PC-3 (cell line): ENCODE measurements at regions not wholly inside any gene's neighbourhood (a gene's known extent, or its start where the extent isn't known, plus 50 kb on each side); places are given as distances from the start of the nearest gene placed in this dataset.

Source experiments
- ATAC-seq: fragments of 200-7000 bp; cut with Tn5 transposase; 2 replicates; pipeline ENCODE4 v1.9.1; 2020; ENCODE audit warnings: mild to moderate bottlenecking, moderate library complexity
- BruUV-seq: library from RNA; stranded (reverse); fragments of 400-500 nt; replicated peaks from 2 replicates; lab custom pipeline; 2021; lab: Mats Ljungman, UMichigan
- CTCF ChIA-PET: fragments of 300-600 bp; sonication (Branson Sonifier 250); formaldehyde crosslinking; loops from one replicate; lab custom pipeline; 2022; ENCODE audit warnings: antibody characterized with exemption; lab: Charles Lee
- POLR2A ChIA-PET: fragments of 300-600 bp; sonication (Branson Sonifier 250); formaldehyde crosslinking; loops from one replicate; lab custom pipeline; 2022; ENCODE audit warnings: antibody characterized with exemption; ENCODE audit not compliant: unreplicated experiment; lab: Charles Lee
- DNase-seq: peaks from one replicate; pipeline ENCODE4 v3.0.0-alpha.2; 2015
- H2AFZ ChIP-seq: fragments of 300-600 bp; sonication (generic); 2 replicates; pipeline ENCODE4 v1.6.0; 2016; ENCODE audit warnings: antibody characterized with exemption, low read length
- H3F3A ChIP-seq: fragments of 300-600 bp; sonication (generic); one replicate; pipeline ENCODE4 v1.6.0; 2017; ENCODE audit warnings: antibody characterized with exemption, low read length, control low read depth, mild to moderate bottlenecking; ENCODE audit not compliant: unreplicated experiment
- H3K27ac ChIP-seq: fragments of 300-600 bp; sonication (generic); 2 replicates; pipeline ENCODE4 v1.5.1; 2016; ENCODE audit warnings: mild to moderate bottlenecking, low read length
- H3K27me3 ChIP-seq: fragments of 300-600 bp; sonication (generic); 2 replicates; pipeline ENCODE4 v1.6.1; 2016; ENCODE audit warnings: low read length, mixed read lengths
- H3K36me3 ChIP-seq: fragments of 300-600 bp; sonication (generic); 2 replicates; pipeline ENCODE4 v1.6.1; 2016; ENCODE audit warnings: low read depth, mixed run types, low read length, mixed read lengths
- H3K4me1 ChIP-seq: fragments of 300-600 bp; sonication (generic); 2 replicates; pipeline ENCODE4 v1.5.1; 2016; ENCODE audit warnings: low read length; ENCODE audit not compliant: insufficient read depth
- H3K4me2 ChIP-seq: fragments of 300-600 bp; sonication (generic); 2 replicates; pipeline ENCODE4 v1.6.0; 2016; ENCODE audit warnings: low read length
- H3K4me3 ChIP-seq: fragments of 300-600 bp; sonication (generic); 2 replicates; pipeline ENCODE4 v1.5.1; 2016; ENCODE audit warnings: mild to moderate bottlenecking, low read length, mixed read lengths
- H3K79me2 ChIP-seq: fragments of 300-600 bp; sonication (generic); 2 replicates; pipeline ENCODE4 v1.6.1; 2017; ENCODE audit warnings: low read length, mixed read lengths
- H3K9ac ChIP-seq: fragments of 300-600 bp; sonication (generic); 2 replicates; pipeline ENCODE4 v1.6.0; 2016; ENCODE audit warnings: mild to moderate bottlenecking, low read length
- H3K9me2 ChIP-seq: fragments of 300-600 bp; sonication (generic); replicated peaks from 2 replicates; pipeline ENCODE4 v1.6.1; 2016; ENCODE audit warnings: mixed run types, low read length, mixed read lengths
- H3K9me3 ChIP-seq: fragments of 300-600 bp; sonication (generic); 2 replicates; pipeline ENCODE4 v1.6.1; 2016; ENCODE audit warnings: low read length, mixed read lengths
- H4K20me1 ChIP-seq: fragments of 300-600 bp; sonication (generic); 2 replicates; pipeline ENCODE4 v1.6.1; 2016; ENCODE audit warnings: low read length, mixed read lengths
- EZH2 ChIP-seq: fragments of 300-600 bp; sonication (generic); IDR thresholded peaks from one replicate; pipeline ENCODE4 v1.6.1; 2017; ENCODE audit warnings: antibody characterized with exemption, mild to moderate bottlenecking, low read length; ENCODE audit not compliant: unreplicated experiment
- EZH2phosphoT487 ChIP-seq: fragments of 300-600 bp; sonication (generic); IDR thresholded peaks from 2 replicates; pipeline ENCODE4 v1.6.1; 2018; ENCODE audit warnings: mild to moderate bottlenecking, antibody characterized with exemption, low read length, borderline replicate concordance
- intact Hi-C: fragments of 100-400 bp; cut with micrococcal nuclease; formaldehyde crosslinking; loops from 2 replicates; pipeline ENCODE4 v1.9.0; 2023
- TF ChIP-seq, protein P1 (sequence below): fragments of 300-600 bp; sonication (generic); conservative IDR thresholded peaks from 2 replicates; pipeline ENCODE4 v1.5.1; 2017; ENCODE audit warnings: antibody characterized with exemption, low read depth, mild to moderate bottlenecking, low read length

DNA sequence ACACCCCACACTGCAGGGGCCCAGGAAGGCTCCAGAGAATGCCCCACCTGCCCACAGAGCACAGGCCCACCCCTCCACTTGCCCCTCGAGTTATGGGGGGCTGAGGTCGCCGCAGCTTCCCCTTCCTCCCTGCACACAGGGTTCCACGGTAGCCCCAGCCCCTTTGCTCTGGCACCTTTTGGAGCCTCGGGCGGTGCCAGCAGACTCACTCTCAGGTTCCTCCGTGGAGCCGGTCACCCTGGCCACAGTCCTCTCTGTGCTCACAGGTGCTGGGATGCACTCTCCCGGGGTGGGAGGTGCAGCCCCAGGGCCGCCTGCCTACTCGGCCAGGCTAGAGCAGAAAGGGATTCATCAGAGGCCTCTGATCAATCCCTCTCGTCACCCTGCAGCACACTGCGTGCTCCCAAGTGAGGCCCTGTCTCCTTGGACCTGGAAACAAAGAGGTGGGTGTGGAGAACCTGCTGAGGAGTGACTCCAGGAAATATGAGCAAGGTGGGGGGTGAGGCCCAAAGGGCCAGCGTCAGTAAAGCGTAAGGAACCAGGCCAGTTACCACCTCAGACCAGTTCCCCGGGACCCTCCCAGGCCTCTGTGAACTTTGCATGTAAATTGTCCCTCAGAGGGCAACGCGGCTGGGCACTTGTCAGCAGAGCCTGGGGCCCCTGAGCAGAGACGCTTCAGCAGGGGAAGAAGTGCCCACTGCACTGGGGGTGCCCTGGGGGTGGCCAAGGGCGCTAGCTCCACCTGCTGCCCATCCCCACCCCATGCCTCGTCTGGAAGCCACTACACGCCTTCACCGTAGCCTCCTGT lies 167.8 kb downstream of the OLFM1 start:
- CTCF ChIA-PET: no interaction called here

DNA sequence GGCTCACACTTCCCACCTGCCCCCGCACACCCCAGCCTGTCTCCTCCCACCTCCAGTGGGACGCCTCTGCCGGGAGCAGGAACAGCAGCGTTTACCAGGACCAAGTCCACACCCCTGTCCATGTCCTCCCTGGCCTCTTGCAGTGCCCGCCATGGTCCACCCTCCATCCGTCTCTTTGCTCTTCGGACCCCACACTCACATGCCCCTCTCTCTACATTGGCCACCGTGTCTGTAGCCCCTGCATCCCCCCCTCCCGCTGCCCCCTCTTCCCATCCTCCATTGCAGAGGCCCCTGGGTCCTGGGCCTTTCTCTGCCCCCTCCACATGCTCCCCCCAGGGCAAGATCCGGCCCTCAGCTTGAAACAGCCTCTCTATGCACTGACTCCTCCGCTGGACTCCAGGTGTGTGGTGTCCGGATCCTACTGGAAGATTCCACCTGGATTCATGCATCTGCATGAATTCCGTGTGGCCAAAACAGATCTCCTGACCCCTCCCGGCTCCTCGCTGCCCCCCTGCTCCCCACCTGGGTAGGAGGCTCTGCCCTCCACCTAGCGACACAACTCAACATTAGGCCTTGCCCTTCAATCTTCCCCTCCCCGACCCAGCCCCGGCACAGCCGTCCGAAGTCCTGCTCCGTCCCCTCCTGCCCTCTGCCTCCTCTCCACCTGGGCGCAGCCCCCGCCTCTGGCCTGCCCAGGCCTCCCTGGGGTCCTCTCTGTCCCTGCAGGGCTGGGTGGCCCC lies 168.5 kb downstream of the OLFM1 start:
- no peak for DNase-seq
- H3K4me2 ChIP-seq: no peak overlapping the region
- H4K20me1 ChIP-seq: no peaks in the 10 kb centered on the region
- H3K36me3 ChIP-seq: no peaks in the 10 kb centered on the region
- no peak overlapping the region for H3K9ac ChIP-seq
- no peak overlapping the region for H2AFZ ChIP-seq
- no peak for ATAC-seq
- H3K27me3 ChIP-seq: no peaks in the 10 kb centered on the region; the same call in 1 of the 2 replicates
- H3K4me1 ChIP-seq: no peaks in the 10 kb centered on the region
- H3F3A ChIP-seq: no peaks in the 10 kb centered on the region
- no peaks in the 10 kb centered on the region for H3K9me3 ChIP-seq
- BruUV-seq: no TSS peak
- CTCF ChIA-PET: no interaction called here
- H3K9me2 ChIP-seq: no peaks in the 10 kb centered on the region
- POLR2A ChIA-PET: no interaction called here
- H3K27ac ChIP-seq: no peak overlapping the region
- intact Hi-C loops: no loop called here
- H3K4me3 ChIP-seq: no peak overlapping the region
- TF ChIP-seq EZH2phosphoT487 (no peak), EZH2 (no peak)
- TF ChIP-seq, protein P1, sequence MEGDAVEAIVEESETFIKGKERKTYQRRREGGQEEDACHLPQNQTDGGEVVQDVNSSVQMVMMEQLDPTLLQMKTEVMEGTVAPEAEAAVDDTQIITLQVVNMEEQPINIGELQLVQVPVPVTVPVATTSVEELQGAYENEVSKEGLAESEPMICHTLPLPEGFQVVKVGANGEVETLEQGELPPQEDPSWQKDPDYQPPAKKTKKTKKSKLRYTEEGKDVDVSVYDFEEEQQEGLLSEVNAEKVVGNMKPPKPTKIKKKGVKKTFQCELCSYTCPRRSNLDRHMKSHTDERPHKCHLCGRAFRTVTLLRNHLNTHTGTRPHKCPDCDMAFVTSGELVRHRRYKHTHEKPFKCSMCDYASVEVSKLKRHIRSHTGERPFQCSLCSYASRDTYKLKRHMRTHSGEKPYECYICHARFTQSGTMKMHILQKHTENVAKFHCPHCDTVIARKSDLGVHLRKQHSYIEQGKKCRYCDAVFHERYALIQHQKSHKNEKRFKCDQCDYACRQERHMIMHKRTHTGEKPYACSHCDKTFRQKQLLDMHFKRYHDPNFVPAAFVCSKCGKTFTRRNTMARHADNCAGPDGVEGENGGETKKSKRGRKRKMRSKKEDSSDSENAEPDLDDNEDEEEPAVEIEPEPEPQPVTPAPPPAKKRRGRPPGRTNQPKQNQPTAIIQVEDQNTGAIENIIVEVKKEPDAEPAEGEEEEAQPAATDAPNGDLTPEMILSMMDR: no peak
- no peaks in the 10 kb centered on the region for H3K79me2 ChIP-seq

More for the DNA sequence above, 167.8 kb downstream of the OLFM1 start:
- ATAC-seq (no peak), DNase-seq (no peak)
- POLR2A ChIA-PET: no interaction called here
- no peaks in the 10 kb centered on the region for H3K36me3 ChIP-seq
- H3K27ac ChIP-seq: no peak overlapping the region
- no TSS peak for BruUV-seq
- H3K9me2 ChIP-seq: no peaks in the 10 kb centered on the region
- no peak overlapping the region for H3K4me3 ChIP-seq
- no peaks in the 10 kb centered on the region for H3K79me2 ChIP-seq
- intact Hi-C loops: no loop called here
- no peaks in the 10 kb centered on the region for H3K9me3 ChIP-seq
- H3K27me3 ChIP-seq: no peaks in the 10 kb centered on the region
- H2AFZ ChIP-seq: no peak overlapping the region
- no peak overlapping the region for H3K4me2 ChIP-seq
- no peaks in the 10 kb centered on the region for H4K20me1 ChIP-seq
- TF ChIP-seq EZH2 (no peak), EZH2phosphoT487 (no peak)
- TF ChIP-seq, protein P1: no peak
- H3F3A ChIP-seq: no peaks in the 10 kb centered on the region
- H3K9ac ChIP-seq: no peak overlapping the region
- H3K4me1 ChIP-seq: no peaks in the 10 kb centered on the region
